Skeletal muscle tissue (tissue), 3 donors: ENCODE measurements at regions not wholly inside any gene's neighbourhood (a gene's known extent, or its start where the extent isn't known, plus 50 kb on each side); places are given as distances from the start of the nearest gene placed in this dataset.
"Not testable (repeated sequence)": the region's sequence is repeated elsewhere in the genome, so short reads cannot be mapped to it uniquely, and the experiment has no call there.

ENCODE experiments used
- H3K27ac ChIP-seq: one replicate; pipeline ENCODE4 v1.7.0; 2013; ENCODE audit warnings: mild to moderate bottlenecking, low read depth, low read length, inconsistent platforms
- H3K27me3 ChIP-seq, 3 donors: one replicate each; pipeline ENCODE4 v1.7.0; 2013; ENCODE audit warnings: low read length in 3 of 3; ENCODE audit not compliant: control insufficient read depth in 3 of 3, insufficient read depth in 3 of 3
- H3K36me3 ChIP-seq, 3 donors: one replicate each; pipeline ENCODE4 v1.7.0; 2013; ENCODE audit warnings: low read length in 3 of 3; ENCODE audit not compliant: control insufficient read depth in 3 of 3, insufficient read depth in 3 of 3
- H3K4me1 ChIP-seq, 3 donors: one replicate each; pipeline ENCODE4 v1.7.0; 2013; ENCODE audit warnings: low read length in 3 of 3, mild to moderate bottlenecking in 3 of 3; ENCODE audit not compliant: control insufficient read depth in 3 of 3, insufficient read depth in 3 of 3
- H3K4me3 ChIP-seq, 3 donors: one replicate each; pipeline ENCODE4 v1.7.0; 2013; ENCODE audit warnings: low read length in 3 of 3
- H3K9ac ChIP-seq, 3 donors: one replicate each; pipeline ENCODE4 v1.7.0; 2013; ENCODE audit warnings: low read length in 3 of 3, mild to moderate bottlenecking in 3 of 3, moderate library complexity in 2 of 3, low read depth in 1 of 3
- H3K9me3 ChIP-seq, 3 donors: one replicate each; pipeline ENCODE4 v1.7.0; 2013; ENCODE audit warnings: low read length in 3 of 3; ENCODE audit not compliant: control insufficient read depth in 3 of 3
- donor health status: Osteomylitis.

GRCh38 chr20:12759493-12759892 lies 249.3 kb upstream of the SPTLC3 start:
- H3K4me3 ChIP-seq, H3K27ac ChIP-seq, H3K4me1 ChIP-seq, H3K27me3 ChIP-seq, H3K36me3 ChIP-seq, H3K9me3 ChIP-seq, H3K9ac ChIP-seq: not testable (repeated sequence)

- Histone ChIP-seq H3K9me3 (no peaks in the 10 kb centered on the region), H3K27me3 (no peaks in the 10 kb centered on the region), H3K9ac (no peak overlapping the region), H3K36me3 (no peaks in the 10 kb centered on the region), H3K27ac (no peak overlapping the region), H3K4me1 (no peaks in the 10 kb centered on the region), H3K4me3 (peak overlapping the region in 2 of 3 donors; percentile 25 to 41)
These were observed 246.0 kb upstream of the SPTLC3 start for GRCh38 chr20:12762725-12763124.

GRCh38 chr20:12763406-12763805 lies 245.4 kb upstream of the SPTLC3 start:
- no peaks in the 10 kb centered on the region for H3K27me3 ChIP-seq
- no peaks in the 10 kb centered on the region for H3K4me1 ChIP-seq
- H3K27ac ChIP-seq = no peak overlapping the region
- H3K9me3 ChIP-seq = no peaks in the 10 kb centered on the region
- no peaks in the 10 kb centered on the region for H3K36me3 ChIP-seq
- no peak overlapping the region for H3K9ac ChIP-seq
- no peak overlapping the region for H3K4me3 ChIP-seq

- H3K4me3 ChIP-seq = no peak overlapping the region
- H3K27ac ChIP-seq = no peak overlapping the region
- H3K27me3 ChIP-seq = no peaks in the 10 kb centered on the region
- H3K9ac ChIP-seq = no peak overlapping the region
- H3K36me3 ChIP-seq = no peaks in the 10 kb centered on the region
- H3K9me3 ChIP-seq = no peaks in the 10 kb centered on the region
- no peaks in the 10 kb centered on the region for H3K4me1 ChIP-seq
These were observed 244.7 kb upstream of the SPTLC3 start for GRCh38 chr20:12764053-12764452.

GRCh38 chr20:12764851-12765250 lies 243.9 kb upstream of the SPTLC3 start:
- H3K36me3 ChIP-seq = no peaks in the 10 kb centered on the region
- H3K9ac ChIP-seq = no peak overlapping the region
- no peaks in the 10 kb centered on the region for H3K27me3 ChIP-seq
- no peak overlapping the region for H3K4me3 ChIP-seq
- no peak overlapping the region for H3K27ac ChIP-seq
- no peaks in the 10 kb centered on the region for H3K9me3 ChIP-seq
- no peaks in the 10 kb centered on the region for H3K4me1 ChIP-seq

- H3K27me3 ChIP-seq = no peaks in the 10 kb centered on the region
- H3K36me3 ChIP-seq = no peaks in the 10 kb centered on the region
- no peak overlapping the region for H3K9ac ChIP-seq
- no peak overlapping the region for H3K27ac ChIP-seq
- no peak overlapping the region for H3K4me3 ChIP-seq
- H3K4me1 ChIP-seq = no peaks in the 10 kb centered on the region
- no peaks in the 10 kb centered on the region for H3K9me3 ChIP-seq
These were observed 234.8 kb upstream of the SPTLC3 start for GRCh38 chr20:12773936-12774335.

- Histone ChIP-seq H3K27ac (no peak overlapping the region), H3K9me3 (no peaks in the 10 kb centered on the region), H3K4me3 (no peak overlapping the region), H3K36me3 (no peaks in the 10 kb centered on the region), H3K9ac (no peak overlapping the region), H3K4me1 (no peaks in the 10 kb centered on the region), H3K27me3 (no peaks in the 10 kb centered on the region)
These were observed 233.7 kb upstream of the SPTLC3 start for GRCh38 chr20:12775041-12775440.

GRCh38 chr20:12777016-12777415 lies 231.8 kb upstream of the SPTLC3 start:
- no peak overlapping the region for H3K27ac ChIP-seq
- H3K9me3 ChIP-seq = no peaks in the 10 kb centered on the region
- no peaks in the 10 kb centered on the region for H3K4me1 ChIP-seq
- H3K9ac ChIP-seq = no peak overlapping the region
- H3K27me3 ChIP-seq = no peaks in the 10 kb centered on the region
- no peak overlapping the region for H3K4me3 ChIP-seq
- no peaks in the 10 kb centered on the region for H3K36me3 ChIP-seq

GRCh38 chr20:12786276-12786675 lies 222.5 kb upstream of the SPTLC3 start:
- H3K36me3 ChIP-seq = no peaks in the 10 kb centered on the region
- no peaks in the 10 kb centered on the region for H3K4me1 ChIP-seq
- H3K4me3 ChIP-seq = no peak overlapping the region
- H3K9ac ChIP-seq = no peak overlapping the region
- H3K27me3 ChIP-seq = no peaks in the 10 kb centered on the region
- no peaks in the 10 kb centered on the region for H3K9me3 ChIP-seq
- H3K27ac ChIP-seq = no peak overlapping the region

- no peak overlapping the region for H3K27ac ChIP-seq
These were observed 220.0 kb upstream of the SPTLC3 start for GRCh38 chr20:12788632-12789299.

More at GRCh38 chr20:12788632-12789299, 220.0 kb upstream of the SPTLC3 start:
- H3K4me1 ChIP-seq = no peaks in the 10 kb centered on the region
- no peaks in the 10 kb centered on the region for H3K27me3 ChIP-seq
- H3K36me3 ChIP-seq = no peaks in the 10 kb centered on the region
- no peak overlapping the region for H3K9ac ChIP-seq
- no peak overlapping the region for H3K4me3 ChIP-seq
- no peaks in the 10 kb centered on the region for H3K9me3 ChIP-seq
